Fibroblast of mammary gland (primary cell): ENCODE measurements at regions not wholly inside any gene's neighbourhood (a gene's known extent, or its start where the extent isn't known, plus 50 kb on each side); places are given as distances from the start of the nearest gene placed in this dataset.

ENCODE experiments used
- DNase-seq: peaks from one replicate; pipeline ENCODE4 v3.0.0-alpha.2; 2010; ENCODE audit warnings: low read depth
- H3K4me3 ChIP-seq: 2 replicates; pipeline ENCODE4 v1.5.1; 2011; ENCODE audit warnings: low read depth, mild to moderate bottlenecking, low read length, moderate library complexity; ENCODE audit not compliant: control insufficient read depth
- TF ChIP-seq, protein P1 (sequence below): conservative IDR thresholded peaks from 2 replicates; pipeline ENCODE4 v1.5.1; 2011; ENCODE audit warnings: low read depth, low read length, inconsistent platforms; ENCODE audit not compliant: control insufficient read depth, insufficient read depth

DNA sequence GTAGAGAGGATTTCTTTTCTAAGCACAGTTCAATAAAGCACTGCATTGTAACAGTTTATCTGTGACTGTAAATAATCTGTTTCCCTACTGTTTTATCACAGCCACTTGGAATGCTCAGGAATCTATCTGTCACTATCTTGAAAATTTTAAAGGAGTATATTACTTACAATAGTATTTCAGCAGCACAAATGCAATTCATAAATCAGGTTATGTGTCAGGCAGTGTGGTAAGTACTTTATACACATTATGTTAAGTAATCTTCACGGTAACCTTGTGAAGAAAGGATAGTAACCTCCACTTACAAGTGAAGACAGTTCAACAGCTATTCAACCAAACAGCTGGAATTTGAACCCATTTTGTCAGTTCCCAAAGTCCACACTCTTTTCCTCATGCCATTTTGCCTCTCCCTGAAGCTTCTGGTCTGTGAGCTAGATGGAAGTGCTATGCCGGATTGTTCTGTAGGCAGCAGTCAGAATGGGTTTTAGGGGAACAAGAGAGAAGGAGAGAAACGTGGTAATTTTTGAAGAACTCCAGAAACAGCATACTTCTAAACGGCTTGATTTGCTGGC is 125.0 kb downstream of the KLF12 start:
- DNase-seq, result no peak
- H3K4me3 ChIP-seq, result no peak overlapping the region
- TF ChIP-seq, protein P1, sequence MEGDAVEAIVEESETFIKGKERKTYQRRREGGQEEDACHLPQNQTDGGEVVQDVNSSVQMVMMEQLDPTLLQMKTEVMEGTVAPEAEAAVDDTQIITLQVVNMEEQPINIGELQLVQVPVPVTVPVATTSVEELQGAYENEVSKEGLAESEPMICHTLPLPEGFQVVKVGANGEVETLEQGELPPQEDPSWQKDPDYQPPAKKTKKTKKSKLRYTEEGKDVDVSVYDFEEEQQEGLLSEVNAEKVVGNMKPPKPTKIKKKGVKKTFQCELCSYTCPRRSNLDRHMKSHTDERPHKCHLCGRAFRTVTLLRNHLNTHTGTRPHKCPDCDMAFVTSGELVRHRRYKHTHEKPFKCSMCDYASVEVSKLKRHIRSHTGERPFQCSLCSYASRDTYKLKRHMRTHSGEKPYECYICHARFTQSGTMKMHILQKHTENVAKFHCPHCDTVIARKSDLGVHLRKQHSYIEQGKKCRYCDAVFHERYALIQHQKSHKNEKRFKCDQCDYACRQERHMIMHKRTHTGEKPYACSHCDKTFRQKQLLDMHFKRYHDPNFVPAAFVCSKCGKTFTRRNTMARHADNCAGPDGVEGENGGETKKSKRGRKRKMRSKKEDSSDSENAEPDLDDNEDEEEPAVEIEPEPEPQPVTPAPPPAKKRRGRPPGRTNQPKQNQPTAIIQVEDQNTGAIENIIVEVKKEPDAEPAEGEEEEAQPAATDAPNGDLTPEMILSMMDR, result no peak

DNA sequence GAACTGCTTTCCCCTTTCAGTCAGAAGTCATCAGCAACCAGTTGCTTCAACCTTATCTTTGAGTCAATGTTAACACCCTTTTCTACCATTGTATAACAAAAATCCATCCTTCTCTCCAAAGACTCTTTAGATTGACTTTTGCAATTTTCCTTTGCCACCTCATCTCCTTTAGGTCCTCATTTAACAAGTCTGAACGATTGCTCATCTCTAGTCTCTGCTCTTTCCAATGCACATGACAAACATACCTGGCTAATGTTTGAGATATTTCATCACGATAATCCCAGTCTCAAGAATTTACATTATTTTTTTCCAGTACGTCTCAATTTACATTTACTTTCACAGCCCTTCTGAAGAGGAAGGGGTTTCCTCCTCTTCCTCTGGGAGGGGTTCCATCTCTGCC is 127.5 kb downstream of the KLF12 start:
- TF ChIP-seq, protein P1, result no peak
- H3K4me3 ChIP-seq, result no peak overlapping the region
- DNase-seq, result no peak

DNA sequence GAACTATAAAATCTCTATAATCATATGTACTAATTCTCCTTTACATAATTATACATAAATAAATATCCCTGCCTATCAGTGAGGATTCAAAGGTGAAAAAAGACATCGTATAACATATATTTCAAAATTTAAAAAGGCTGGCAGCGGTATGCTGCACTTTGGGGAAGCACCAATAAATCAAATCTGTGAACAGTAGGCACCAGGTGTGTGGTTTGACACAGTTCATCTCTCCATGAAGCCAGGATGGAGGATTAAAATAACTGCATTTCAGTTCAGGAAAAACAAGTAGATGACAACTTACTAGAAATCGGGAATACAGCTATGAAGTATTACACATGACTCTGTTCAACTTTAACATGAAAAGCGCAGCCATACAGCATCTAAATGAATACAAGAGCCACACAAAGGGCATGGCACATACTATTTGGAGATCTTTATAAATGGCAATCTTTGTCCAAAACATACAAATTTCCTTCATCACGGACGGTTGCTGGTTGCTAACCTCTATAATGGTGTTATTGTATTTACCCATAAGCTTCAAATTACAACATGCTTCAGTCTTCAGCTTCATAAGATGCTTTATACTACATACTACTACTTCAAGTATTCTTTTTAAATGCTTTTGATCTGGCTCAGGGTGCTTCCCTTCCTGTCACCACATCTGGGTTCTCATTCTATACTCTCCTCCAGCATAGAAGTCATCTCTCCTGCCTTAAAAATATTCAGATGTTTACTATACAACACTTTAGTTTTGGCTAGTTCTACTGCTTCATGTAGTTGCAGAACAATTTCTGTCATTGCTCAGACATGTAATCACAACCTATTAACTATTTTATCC is 128.7 kb downstream of the KLF12 start:
- no peak for DNase-seq
- TF ChIP-seq, protein P1, result no peak
- H3K4me3 ChIP-seq, result no peak overlapping the region

DNA sequence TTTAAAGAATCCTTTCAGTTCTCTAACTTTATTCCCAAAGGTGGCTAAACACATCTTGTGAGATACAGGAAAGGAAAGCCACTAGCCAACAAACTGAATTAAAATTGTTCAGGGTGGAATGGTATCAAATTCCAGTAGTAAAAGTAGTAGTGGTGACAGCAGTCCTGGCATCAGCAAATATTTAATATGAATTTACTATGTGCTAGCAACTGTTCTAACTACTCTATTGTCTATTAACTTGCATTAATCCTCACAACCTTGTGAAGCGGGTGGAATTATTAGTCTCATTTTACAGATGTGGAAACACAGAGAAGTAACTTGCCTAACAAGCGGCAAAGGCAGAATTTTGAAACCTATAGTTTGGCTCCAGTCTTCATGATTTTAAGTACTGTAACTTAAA is 130.1 kb downstream of the KLF12 start:
- H3K4me3 ChIP-seq, result no peak overlapping the region
- TF ChIP-seq, protein P1, result no peak

DNA sequence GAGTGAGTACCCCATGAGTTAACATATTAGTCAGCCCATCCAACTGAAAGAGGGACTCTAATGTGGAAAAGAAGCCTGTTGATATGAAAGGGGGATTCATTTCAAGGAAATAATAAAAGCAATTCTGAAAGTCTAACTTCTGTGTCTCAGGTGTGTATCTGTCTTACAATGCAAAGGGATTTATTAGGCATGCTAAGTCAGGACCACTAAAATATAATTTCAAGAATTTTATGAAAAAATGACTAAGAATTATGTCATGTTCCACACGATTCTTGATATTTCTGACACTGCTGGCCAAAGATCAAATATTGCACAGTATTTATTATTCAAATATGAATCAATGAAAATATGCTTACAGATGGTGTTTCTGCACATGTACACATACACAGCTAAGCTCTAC is 130.8 kb downstream of the KLF12 start:
- H3K4me3 ChIP-seq, result no peak overlapping the region
- TF ChIP-seq, protein P1, result no peak
- no peak for DNase-seq

More for the DNA sequence above, 130.1 kb downstream of the KLF12 start:
- DNase-seq, result no peak

DNA sequence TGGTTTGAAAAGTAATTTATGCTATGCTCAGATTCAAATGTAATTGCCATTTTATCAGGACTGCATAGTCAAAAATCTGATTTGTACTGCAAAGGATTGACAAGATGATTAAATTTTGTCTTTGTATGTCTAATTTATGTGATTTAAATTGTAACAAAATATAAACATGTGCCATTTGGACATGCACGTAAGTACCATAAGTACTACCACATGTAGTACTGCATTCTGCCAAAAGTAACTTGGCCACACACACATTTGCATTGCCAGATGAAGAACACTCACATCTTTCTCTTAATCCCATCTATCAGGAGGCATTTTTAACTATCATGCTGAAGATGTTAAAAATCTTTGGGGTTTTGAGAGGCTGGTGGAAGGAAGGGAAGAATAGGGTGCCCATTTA is 133.3 kb downstream of the KLF12 start:
- DNase-seq, result peak; percentile 42
- TF ChIP-seq, protein P1, result no peak
- no peak overlapping the region for H3K4me3 ChIP-seq
